ENCODE measurements at regions not wholly inside any gene's neighbourhood (a gene's known extent, or its start where the extent isn't known, plus 50 kb on each side); places are given as distances from the start of the nearest gene placed in this dataset.
"Not testable (repeated sequence)": the region's sequence is repeated elsewhere in the genome, so short reads cannot be mapped to it uniquely, and the experiment has no call there.

DNA sequence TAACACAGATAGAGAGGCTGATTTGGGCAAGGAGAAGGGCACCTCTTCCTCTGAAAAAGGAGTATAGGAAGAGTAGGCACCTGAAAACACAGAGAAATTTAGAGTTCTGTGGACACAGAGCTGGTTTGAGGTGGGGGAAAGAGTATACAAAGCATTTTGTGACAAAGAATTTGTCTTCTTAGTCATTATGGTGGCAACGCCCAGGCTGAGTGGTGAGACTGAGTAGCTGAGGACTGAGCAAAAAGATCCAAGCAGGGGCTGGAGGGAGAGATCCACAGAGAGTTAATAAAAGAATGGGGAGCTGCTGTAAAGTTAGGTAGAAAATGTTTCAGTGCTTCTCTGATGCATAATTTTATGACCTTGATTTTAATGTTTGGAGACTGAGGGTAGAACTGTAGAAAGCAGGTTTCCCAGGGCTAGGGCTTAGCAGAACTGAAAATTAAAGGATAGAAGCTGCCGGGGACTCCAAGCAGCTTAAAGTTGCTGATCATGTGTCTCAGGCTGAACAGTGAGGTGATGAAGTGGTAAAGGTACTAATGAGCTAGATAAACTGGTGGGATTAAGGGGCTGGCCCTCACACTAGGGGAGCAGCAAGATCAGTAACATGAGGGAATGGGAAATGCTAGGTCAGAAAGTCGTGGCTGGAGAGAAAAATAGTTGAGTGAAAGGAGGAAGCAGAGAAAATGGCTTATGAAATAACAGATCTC, 118.9 kb downstream of the CEP44 start:
- H3K4me1 Mint-ChIP-seq, result peaks cover 0 to 5% (median 0%) of the 10 kb centered on the region in 3 donors
- peaks cover 0 to 9% of the 10 kb centered on the region in 2 donors for H3K27me3 Mint-ChIP-seq
- H3K27ac ChIP-seq (ENCODE audit: low read length), result no peak overlapping the region
- no peaks in the 10 kb centered on the region for H3K9me3 ChIP-seq
- H3K27me3 ChIP-seq (replicated peaks in 1 of 2; ENCODE audit: control insufficient read depth in 2 of 2, extremely low read depth in 1 of 2, insufficient read depth in 2 of 2, low read length in 1 of 2), result no peaks in the 10 kb centered on the region
- H3K36me3 ChIP-seq (ENCODE audit: control insufficient read depth in 2 of 2, extremely low read depth in 1 of 2, insufficient read depth in 1 of 2, low read length in 1 of 2), result no peaks in the 10 kb centered on the region
- DNase-seq, result no peak
- H3K9me3 Mint-ChIP-seq, result peaks cover 0 to 6% (median 0%) of the 10 kb centered on the region in 3 donors
- H3K36me3 Mint-ChIP-seq, result no peaks in the 10 kb centered on the region
- no peak overlapping the region for H3K27ac Mint-ChIP-seq
- no peak overlapping the region for H3K4me3 ChIP-seq (ENCODE audit: control insufficient read depth in 1 of 2, extremely low read depth in 1 of 2, low read length in 1 of 2)
- no peaks in the 10 kb centered on the region for H3K4me1 ChIP-seq (ENCODE audit: control insufficient read depth in 1 of 2, extremely low read depth in 1 of 2, insufficient read depth in 2 of 2, low read length in 2 of 2)
- H3K4me3 Mint-ChIP-seq, result no peak overlapping the region
- ATAC-seq (replicated peaks in 1 of 4), result no peak
- 49% methylated on average over 3 of the region's 3 CpGs for WGBS (ENCODE audit: insufficient coverage)
- POLR2A ChIA-PET, result no interaction called here
- CTCF ChIA-PET, result no interaction called here

DNA sequence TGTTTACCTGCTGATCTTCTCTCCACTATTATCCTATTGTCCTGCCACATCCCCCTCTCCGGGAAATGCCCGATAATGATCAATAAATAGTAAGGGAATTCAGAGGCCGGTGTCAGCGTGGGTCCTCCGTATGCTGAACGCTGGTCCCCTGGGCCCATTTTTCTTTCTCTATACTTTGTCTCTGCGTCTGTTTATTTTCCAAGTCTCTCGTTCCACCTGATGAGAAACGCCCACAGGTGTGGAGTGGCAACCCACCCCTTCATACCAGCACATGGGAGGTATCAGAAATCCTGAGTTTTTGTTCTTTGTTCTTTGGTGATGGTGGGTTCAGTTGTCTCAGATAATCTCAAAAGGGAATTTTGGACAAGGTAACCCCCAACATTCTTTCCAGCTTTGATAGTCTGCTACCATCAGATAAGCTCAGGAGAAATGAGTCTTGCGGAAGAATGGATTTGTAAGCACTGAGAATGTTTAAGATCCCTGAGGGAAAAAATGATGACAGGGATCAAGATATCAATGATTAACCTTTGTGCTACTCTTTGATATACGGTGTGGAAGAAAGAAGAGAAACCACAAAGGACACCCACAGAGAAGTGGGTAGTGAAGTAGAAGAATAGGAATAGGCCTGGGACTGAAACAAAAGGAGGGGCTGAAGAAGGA, 117.9 kb downstream of the CEP44 start:
- Mint-ChIP-seq H3K36me3 (no peaks in the 10 kb centered on the region), H3K4me1 (peaks cover 0 to 5% (median 0%) of the 10 kb centered on the region in 3 donors), H3K9me3 (peaks cover 0 to 6% (median 0%) of the 10 kb centered on the region in 3 donors), H3K4me3 (no peak overlapping the region), H3K27me3 (peaks cover 0 to 9% of the 10 kb centered on the region in 2 donors), H3K27ac (no peak overlapping the region)
- ChIA-PET CTCF (no interaction called here), POLR2A (no interaction called here)
- Histone ChIP-seq H3K4me3 (ENCODE audit: control insufficient read depth in 1 of 2, extremely low read depth in 1 of 2, low read length in 1 of 2) (no peak overlapping the region), H3K36me3 (ENCODE audit: control insufficient read depth in 2 of 2, extremely low read depth in 1 of 2, insufficient read depth in 1 of 2, low read length in 1 of 2) (no peaks in the 10 kb centered on the region), H3K4me1 (ENCODE audit: control insufficient read depth in 1 of 2, extremely low read depth in 1 of 2, insufficient read depth in 2 of 2, low read length in 2 of 2) (no peaks in the 10 kb centered on the region), H3K9me3 (no peaks in the 10 kb centered on the region), H3K27me3 (replicated peaks in 1 of 2; ENCODE audit: control insufficient read depth in 2 of 2, extremely low read depth in 1 of 2, insufficient read depth in 2 of 2, low read length in 1 of 2) (no peaks in the 10 kb centered on the region), H3K27ac (ENCODE audit: low read length) (no peak overlapping the region)
- no peak for ATAC-seq (replicated peaks in 1 of 4)
- no CpG with 5 or more reads among the region's 11 CpGs for WGBS (ENCODE audit: insufficient coverage)
- DNase-seq, result no peak

DNA sequence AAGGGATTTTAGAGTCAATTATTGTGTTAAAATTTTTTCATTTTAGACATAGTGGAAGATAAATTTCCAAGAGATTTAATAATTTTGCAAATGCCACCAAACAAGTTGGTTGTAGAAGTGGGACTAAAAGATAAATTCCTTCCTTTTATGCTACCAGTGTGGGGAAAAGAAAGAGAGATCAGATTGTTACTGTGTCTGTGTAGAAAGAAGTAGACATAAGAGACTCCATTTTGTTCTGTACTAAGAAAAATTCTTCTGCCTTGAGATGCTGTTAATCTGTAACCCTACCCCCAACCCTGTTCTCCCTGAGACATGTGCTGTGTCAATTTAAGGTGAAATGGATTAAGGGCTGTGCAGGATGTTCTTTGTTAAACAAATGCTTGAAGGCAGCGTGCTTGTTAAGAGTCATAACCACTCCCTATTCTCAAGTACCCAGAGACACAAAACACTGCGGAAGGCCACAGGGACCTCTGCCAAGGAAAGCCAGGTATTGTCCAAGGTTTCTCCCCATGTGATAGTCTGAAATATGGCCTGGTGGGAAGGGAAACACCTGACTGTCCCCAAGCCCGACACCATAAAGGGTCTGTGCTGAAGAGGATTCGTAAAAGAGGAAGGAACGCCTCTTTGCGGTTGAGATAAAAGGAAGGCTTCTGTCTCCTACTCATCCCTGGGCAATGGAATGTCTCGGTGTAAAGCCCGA, 117.0 kb downstream of the CEP44 start:
- H3K9me3 ChIP-seq; H3K27me3 ChIP-seq (replicated peaks in 1 of 2; ENCODE audit: control insufficient read depth in 2 of 2, extremely low read depth in 1 of 2, insufficient read depth in 2 of 2, low read length in 1 of 2); H3K4me3 Mint-ChIP-seq; H3K36me3 Mint-ChIP-seq; H3K4me3 ChIP-seq (ENCODE audit: control insufficient read depth in 1 of 2, extremely low read depth in 1 of 2, low read length in 1 of 2); H3K9me3 Mint-ChIP-seq; H3K27ac Mint-ChIP-seq; POLR2A ChIA-PET; H3K4me1 ChIP-seq (ENCODE audit: control insufficient read depth in 1 of 2, extremely low read depth in 1 of 2, insufficient read depth in 2 of 2, low read length in 2 of 2); H3K36me3 ChIP-seq (ENCODE audit: control insufficient read depth in 2 of 2, extremely low read depth in 1 of 2, insufficient read depth in 1 of 2, low read length in 1 of 2); H3K27ac ChIP-seq (ENCODE audit: low read length); H3K27me3 Mint-ChIP-seq; H3K4me1 Mint-ChIP-seq; CTCF ChIA-PET; ATAC-seq (replicated peaks in 1 of 4); DNase-seq: not testable (repeated sequence)
- WGBS (ENCODE audit: insufficient coverage), result no CpG with 5 or more reads among the region's 8 CpGs

DNA sequence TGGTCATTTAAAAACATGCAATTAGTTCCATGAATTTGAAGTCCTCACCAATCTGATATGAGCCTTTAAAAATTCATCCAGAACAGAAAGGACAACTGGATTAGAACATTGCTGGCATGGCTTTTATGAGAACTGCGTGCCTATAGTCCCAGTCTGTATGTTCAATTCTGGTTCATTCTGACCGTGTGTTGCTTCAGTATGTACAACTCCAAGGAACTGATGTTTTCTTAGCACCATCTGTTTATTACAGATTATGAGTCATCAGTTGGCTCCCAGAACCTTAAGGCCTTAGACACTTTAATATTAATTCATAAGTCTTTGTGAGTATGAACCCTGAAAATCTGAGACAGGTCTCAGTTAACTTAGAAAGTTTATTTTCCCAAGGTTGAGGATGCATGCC, 115.0 kb downstream of the CEP44 start:
- H3K36me3 Mint-ChIP-seq, result no peaks in the 10 kb centered on the region
- ChIA-PET POLR2A (no interaction called here), CTCF (interaction anchor here in 1 of 2 donors (0.6 kb wide), 1 partner anchor 20 kb away, joined by 3 read pairs; no protein-coding TSS in a partner anchor)
- H3K27me3 Mint-ChIP-seq, result peaks cover 7 to 9% of the 10 kb centered on the region in 2 donors
- Histone ChIP-seq H3K4me3 (ENCODE audit: control insufficient read depth in 1 of 2, extremely low read depth in 1 of 2, low read length in 1 of 2) (no peak overlapping the region), H3K4me1 (ENCODE audit: control insufficient read depth in 1 of 2, extremely low read depth in 1 of 2, insufficient read depth in 2 of 2, low read length in 2 of 2) (no peaks in the 10 kb centered on the region), H3K27me3 (replicated peaks in 1 of 2; ENCODE audit: control insufficient read depth in 2 of 2, extremely low read depth in 1 of 2, insufficient read depth in 2 of 2, low read length in 1 of 2) (no peaks in the 10 kb centered on the region), H3K9me3 (no peaks in the 10 kb centered on the region), H3K36me3 (ENCODE audit: control insufficient read depth in 2 of 2, extremely low read depth in 1 of 2, insufficient read depth in 1 of 2, low read length in 1 of 2) (no peaks in the 10 kb centered on the region), H3K27ac (ENCODE audit: low read length) (no peak overlapping the region)
- no peak overlapping the region for H3K27ac Mint-ChIP-seq
- no peak overlapping the region for H3K4me3 Mint-ChIP-seq
- H3K9me3 Mint-ChIP-seq, result peaks cover 0 to 6% (median 0%) of the 10 kb centered on the region in 3 donors
- DNase-seq (no peak), ATAC-seq (replicated peaks in 1 of 4) (no peak)
- 88% methylated on average over 2 of the region's 2 CpGs for WGBS (ENCODE audit: insufficient coverage)
- peaks cover 0 to 5% (median 0%) of the 10 kb centered on the region in 3 donors for H3K4me1 Mint-ChIP-seq

DNA sequence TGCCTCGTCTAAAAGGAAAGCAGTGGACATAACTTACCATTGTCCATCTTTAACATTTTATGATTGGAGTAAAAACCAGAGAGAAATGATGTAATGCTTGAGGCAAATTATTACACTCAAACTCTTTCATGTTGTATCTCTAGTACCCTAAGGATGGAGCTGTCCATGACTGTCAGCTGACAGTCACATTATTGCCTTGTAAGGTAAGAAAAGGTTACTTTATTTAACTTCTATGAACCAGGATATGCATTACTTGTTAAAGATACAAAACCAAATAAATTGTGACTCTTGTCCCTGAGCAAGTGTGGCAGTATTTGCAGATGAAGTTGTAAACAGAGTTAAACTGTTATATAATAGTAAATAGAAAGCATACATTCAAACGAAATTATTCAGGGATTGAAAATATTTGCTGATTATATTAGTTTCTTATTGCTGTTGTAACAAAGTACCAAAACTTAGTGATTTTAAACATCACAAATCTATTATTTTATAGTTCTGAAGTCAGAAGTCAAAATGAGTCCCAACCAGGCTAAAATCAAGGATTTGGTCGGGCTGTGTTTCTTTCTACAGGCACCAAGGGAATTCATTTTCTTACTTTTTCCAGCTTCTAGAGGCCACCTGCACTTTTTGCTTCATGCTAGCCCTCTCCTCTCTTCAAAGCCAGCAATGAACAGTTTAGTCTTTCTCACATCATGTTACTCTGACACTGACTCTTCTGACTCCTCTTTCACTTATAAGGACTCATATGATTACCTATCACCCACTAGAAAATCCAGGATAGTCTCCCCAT, 113.8 kb downstream of the CEP44 start:
- no peaks in the 10 kb centered on the region for H3K27me3 ChIP-seq (replicated peaks in 1 of 2; ENCODE audit: control insufficient read depth in 2 of 2, extremely low read depth in 1 of 2, insufficient read depth in 2 of 2, low read length in 1 of 2)

DNA sequence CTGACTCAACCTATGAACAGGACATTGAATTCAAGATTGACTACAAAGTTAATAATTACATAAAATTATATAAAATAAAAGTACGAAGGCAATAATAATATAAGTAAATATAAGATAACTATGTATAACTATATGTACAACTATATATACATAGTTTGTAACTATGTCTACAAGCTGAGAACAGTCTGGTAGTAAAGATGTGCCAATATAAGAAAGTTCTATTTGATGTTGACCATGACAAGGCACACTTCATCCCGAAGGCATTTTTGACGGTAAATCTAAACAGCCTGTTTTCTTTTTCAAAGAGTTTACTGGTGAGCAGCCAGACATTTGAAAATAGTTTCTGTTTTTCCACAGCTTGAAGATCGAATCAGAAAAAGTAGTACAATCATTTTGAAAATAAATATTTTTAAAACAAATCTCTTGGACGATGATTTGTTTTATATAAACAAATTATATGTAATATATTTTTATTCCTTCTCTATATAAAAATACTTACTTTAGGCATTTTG, 112.9 kb downstream of the CEP44 start:
- Histone ChIP-seq H3K9me3 (no peaks in the 10 kb centered on the region), H3K27ac (ENCODE audit: low read length) (no peak overlapping the region), H3K4me1 (ENCODE audit: control insufficient read depth in 1 of 2, extremely low read depth in 1 of 2, insufficient read depth in 2 of 2, low read length in 2 of 2) (no peaks in the 10 kb centered on the region), H3K27me3 (replicated peaks in 1 of 2; ENCODE audit: control insufficient read depth in 2 of 2, extremely low read depth in 1 of 2, insufficient read depth in 2 of 2, low read length in 1 of 2) (no peaks in the 10 kb centered on the region), H3K36me3 (ENCODE audit: control insufficient read depth in 2 of 2, extremely low read depth in 1 of 2, insufficient read depth in 1 of 2, low read length in 1 of 2) (no peaks in the 10 kb centered on the region), H3K4me3 (ENCODE audit: control insufficient read depth in 1 of 2, extremely low read depth in 1 of 2, low read length in 1 of 2) (no peak overlapping the region)
- DNase-seq, result no peak
- Mint-ChIP-seq H3K4me1 (peaks cover 0 to 2% (median 0%) of the 10 kb centered on the region in 3 donors), H3K27me3 (peaks cover 6 to 7% of the 10 kb centered on the region in 2 donors), H3K4me3 (no peak overlapping the region), H3K27ac (no peak overlapping the region), H3K9me3 (peaks cover 0 to 6% (median 0%) of the 10 kb centered on the region in 3 donors), H3K36me3 (no peaks in the 10 kb centered on the region)
- WGBS (ENCODE audit: insufficient coverage), result 100% methylated on average over 2 of the region's 5 CpGs
- no peak for ATAC-seq (replicated peaks in 1 of 4)
- ChIA-PET POLR2A (no interaction called here), CTCF (no interaction called here)

More for the DNA sequence above, 113.8 kb downstream of the CEP44 start:
- no peak for ATAC-seq (replicated peaks in 1 of 4)
- Histone ChIP-seq H3K4me1 (ENCODE audit: control insufficient read depth in 1 of 2, extremely low read depth in 1 of 2, insufficient read depth in 2 of 2, low read length in 2 of 2) (no peaks in the 10 kb centered on the region), H3K36me3 (ENCODE audit: control insufficient read depth in 2 of 2, extremely low read depth in 1 of 2, insufficient read depth in 1 of 2, low read length in 1 of 2) (no peaks in the 10 kb centered on the region), H3K4me3 (ENCODE audit: control insufficient read depth in 1 of 2, extremely low read depth in 1 of 2, low read length in 1 of 2) (no peak overlapping the region), H3K27ac (ENCODE audit: low read length) (no peak overlapping the region), H3K9me3 (no peaks in the 10 kb centered on the region)
- 86% methylated on average over 1 of the region's 3 CpGs for WGBS (ENCODE audit: insufficient coverage)
- peaks cover 0 to 5% (median 0%) of the 10 kb centered on the region in 3 donors for H3K4me1 Mint-ChIP-seq
- H3K27me3 Mint-ChIP-seq, result peaks cover 7 to 9% of the 10 kb centered on the region in 2 donors
- peaks cover 0 to 6% (median 0%) of the 10 kb centered on the region in 3 donors for H3K9me3 Mint-ChIP-seq
- DNase-seq, result no peak
- H3K27ac Mint-ChIP-seq, result no peak overlapping the region
- H3K36me3 Mint-ChIP-seq, result no peaks in the 10 kb centered on the region
- no peak overlapping the region for H3K4me3 Mint-ChIP-seq
- ChIA-PET POLR2A (no interaction called here), CTCF (no interaction called here)

All from T-cell (primary cell).